ENCODE measurements at regions not wholly inside any gene's neighbourhood (a gene's known extent, or its start where the extent isn't known, plus 50 kb on each side); places are given as distances from the start of the nearest gene placed in this dataset.

- CTCF ChIA-PET (ENCODE audit: low intra/inter-chr PET ratio, low total read pairs), result no interaction called here
- no peaks in the 10 kb centered on the region for H3K36me3 ChIP-seq (replicated peaks in 1 of 2; ENCODE audit: control insufficient read depth in 1 of 2, insufficient read depth in 2 of 2, low read length in 2 of 2)
- no peaks in the 10 kb centered on the region for H4K20me1 ChIP-seq (ENCODE audit: insufficient read depth, low read length)
- POLR2A ChIA-PET, result no interaction called here
- no peak for FAIRE-seq
- H2AFZ ChIP-seq (ENCODE audit: low read length), result no peak overlapping the region
- intact Hi-C loops (cut with micrococcal nuclease; ENCODE audit: unreplicated experiment) (no loop called here), in situ Hi-C loops (cut with HindIII; ENCODE audit: extremely low pct_ligation_motif_present, low pct_unique_long_range_greater_than_20kb) (no loop called here)
- H3K9ac ChIP-seq (ENCODE audit: insufficient read depth, low read depth, low read length), result no peak overlapping the region
- no TSS peak for BruUV-seq (replicated peaks)
- TF ChIP-seq ZNF652 (CRISPR knock-in tag; IDR thresholded peaks at IDR 0.05; ENCODE audit: borderline replicate concordance, low read depth), result no peak
- no peak overlapping the region for H3K4me2 ChIP-seq (ENCODE audit: low read depth, low read length)
- DNase-seq (ENCODE audit: low spot score), result no peak
- no peak for ATAC-seq
- no peaks in the 10 kb centered on the region for H3K79me2 ChIP-seq (ENCODE audit: insufficient read depth, low read length)
- H3K27me3 ChIP-seq (ENCODE audit: control insufficient read depth in 1 of 2, insufficient read depth in 2 of 2, low read length in 2 of 2), result peaks cover 0 to 24% of the 10 kb centered on the region in 2 experiments; a peak in 3 of 5 replicates
- H3K9me3 ChIP-seq (ENCODE audit: low read length), result no peaks in the 10 kb centered on the region
- whole genome bisulfite sequencing (ENCODE audit: low lambda C conversion rate), result 88% methylated on average over 1 of the region's 1 CpG
- no peak overlapping the region for H3K4me3 ChIP-seq (replicated peaks in 1 of 3; ENCODE audit: insufficient read depth in 1 of 3, low read depth in 2 of 3, low read length in 3 of 3)
- no peak overlapping the region for H3K27ac ChIP-seq (ENCODE audit: extremely low read length, insufficient read depth, low read length)
- no peaks in the 10 kb centered on the region for H3K4me1 ChIP-seq (ENCODE audit: insufficient read depth, low read length)
Observed at GRCh38 chr10:129390147-129390546, 76.9 kb upstream of the MGMT start.

GRCh38 chr10:129390726-129391125, 76.3 kb upstream of the MGMT start:
- H3K27me3 ChIP-seq (ENCODE audit: control insufficient read depth in 1 of 2, insufficient read depth in 2 of 2, low read length in 2 of 2), result peaks cover 0 to 27% of the 10 kb centered on the region in 2 experiments; a peak in 3 of 5 replicates
- H3K4me2 ChIP-seq (ENCODE audit: low read depth, low read length), result no peak overlapping the region
- H3K4me3 ChIP-seq (replicated peaks in 1 of 3; ENCODE audit: insufficient read depth in 1 of 3, low read depth in 2 of 3, low read length in 3 of 3), result no peak overlapping the region
- H3K4me1 ChIP-seq (ENCODE audit: insufficient read depth, low read length), result no peaks in the 10 kb centered on the region
- H2AFZ ChIP-seq (ENCODE audit: low read length), result no peak overlapping the region
- no peaks in the 10 kb centered on the region for H4K20me1 ChIP-seq (ENCODE audit: insufficient read depth, low read length)
- H3K36me3 ChIP-seq (replicated peaks in 1 of 2; ENCODE audit: control insufficient read depth in 1 of 2, insufficient read depth in 2 of 2, low read length in 2 of 2), result no peaks in the 10 kb centered on the region
- H3K9me3 ChIP-seq (ENCODE audit: low read length), result no peaks in the 10 kb centered on the region
- intact Hi-C loops (cut with micrococcal nuclease; ENCODE audit: unreplicated experiment), result no loop called here
- BruUV-seq (replicated peaks), result no TSS peak
- no peak for ATAC-seq
- 31% methylated on average over 8 of the region's 8 CpGs for WGBS (ENCODE audit: low lambda C conversion rate)
- no peak for DNase-seq (ENCODE audit: low spot score)
- H3K79me2 ChIP-seq (ENCODE audit: insufficient read depth, low read length), result no peaks in the 10 kb centered on the region
- H3K9ac ChIP-seq (ENCODE audit: insufficient read depth, low read depth, low read length), result no peak overlapping the region
- in situ Hi-C loops (cut with HindIII; ENCODE audit: extremely low pct_ligation_motif_present, low pct_unique_long_range_greater_than_20kb), result no loop called here
- no peak for FAIRE-seq
- ChIA-PET CTCF (ENCODE audit: low intra/inter-chr PET ratio, low total read pairs) (no interaction called here), POLR2A (no interaction called here)
- TF ChIP-seq TP53 (CRISPR knock-in tag; conservative IDR thresholded peaks at IDR 0.05), result no peak
- TF ChIP-seq ZUFSP (CRISPR knock-in tag; IDR thresholded peaks at IDR 0.05; ENCODE audit: borderline replicate concordance), result no peak
- no peak for TF ChIP-seq ZNF547 (CRISPR knock-in tag; IDR thresholded peaks at IDR 0.05)
- no peak for TF ChIP-seq THAP8 (CRISPR knock-in tag; IDR thresholded peaks at IDR 0.05; ENCODE audit: borderline replicate concordance)
- no peak for TF ChIP-seq UBTF (CRISPR knock-in tag; IDR thresholded peaks at IDR 0.05)
- no peak for TF ChIP-seq BRCA1 (CRISPR knock-in tag; IDR thresholded peaks at IDR 0.05)
- H3K27ac ChIP-seq (ENCODE audit: extremely low read length, insufficient read depth, low read length), result no peak overlapping the region

Data from HepG2 (cell line).